HL-60 (cell line): ENCODE measurements at regions not wholly inside any gene's neighbourhood (a gene's known extent, or its start where the extent isn't known, plus 50 kb on each side); places are given as distances from the start of the nearest gene placed in this dataset.

Experiments used
- DNase-seq, 2 experiments: peaks; one replicate each; pipeline ENCODE4 v3.0.0-alpha.2; 2010 to 2020; ENCODE audit warnings: low read depth in 1 of 2, low spot score in 1 of 2
- H3K27ac ChIP-seq: fragments of 250-450 bp; sonication (Bioruptor Pico); replicated peaks from 2 replicates; pipeline ENCODE4 v1.5.1; 2020; ENCODE audit warnings: mild to moderate bottlenecking, moderate library complexity
- H3K27me3 ChIP-seq: fragments of 250-450 bp; sonication (Bioruptor Pico); 2 replicates; pipeline ENCODE4 v1.5.1; 2021; ENCODE audit warnings: mild to moderate bottlenecking, moderate library complexity; ENCODE audit not compliant: insufficient read depth, poor library complexity, severe bottlenecking
- H3K4me3 ChIP-seq: replicated peaks from 2 replicates; pipeline ENCODE4 v1.5.1; 2011; ENCODE audit warnings: mild to moderate bottlenecking, control low read depth, low read length; ENCODE audit not compliant: insufficient read depth
- GABPA ChIP-seq: IDR thresholded peaks from 2 replicates; pipeline ENCODE4 v1.6.1; 2012; ENCODE audit warnings: low read depth
- POLR2AphosphoS5 ChIP-seq: IDR thresholded peaks from 2 replicates; pipeline ENCODE4 v1.6.1; 2012; ENCODE audit warnings: low read depth
- SPI1 ChIP-seq: IDR thresholded peaks from 2 replicates; pipeline ENCODE4 v1.6.1; 2012; ENCODE audit warnings: low read depth, mild to moderate bottlenecking, borderline replicate concordance
- TF ChIP-seq, protein P1 (sequence below): IDR thresholded peaks from 2 replicates; pipeline ENCODE4 v1.6.1; 2012; ENCODE audit warnings: low read depth; ENCODE audit not compliant: insufficient replicate concordance
- TF ChIP-seq, protein P2 (sequence below): IDR thresholded peaks from one replicate; pipeline ENCODE4 v1.5.1; 2011; ENCODE audit warnings: low read length, control low read depth, inconsistent platforms; ENCODE audit not compliant: insufficient read depth

DNA sequence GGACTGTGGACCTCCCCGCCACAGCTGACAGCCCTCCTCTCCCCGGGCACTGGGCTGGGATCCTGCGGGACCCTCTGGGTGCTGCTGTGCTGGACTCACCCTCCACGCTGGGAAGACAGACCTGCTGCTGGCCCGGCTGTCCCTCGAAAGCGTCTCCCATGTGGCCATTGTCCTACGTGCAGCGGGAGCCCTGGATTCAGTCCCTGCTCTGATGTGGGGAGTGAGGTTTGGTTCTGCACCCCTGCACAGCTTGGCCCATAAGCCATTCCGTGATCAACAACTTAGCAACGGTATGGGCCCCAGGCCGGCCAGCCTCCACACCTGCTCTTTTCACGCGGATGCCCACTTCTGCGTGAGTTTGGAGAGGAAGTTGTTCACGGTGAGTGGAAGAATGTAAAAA, 195.2 kb downstream of the TEX29 start:
- Histone ChIP-seq H3K27me3 (no peaks in the 10 kb centered on the region), H3K4me3 (no peak overlapping the region), H3K27ac (no peak overlapping the region)
- no peak for DNase-seq
- TF ChIP-seq SPI1 = no peak

DNA sequence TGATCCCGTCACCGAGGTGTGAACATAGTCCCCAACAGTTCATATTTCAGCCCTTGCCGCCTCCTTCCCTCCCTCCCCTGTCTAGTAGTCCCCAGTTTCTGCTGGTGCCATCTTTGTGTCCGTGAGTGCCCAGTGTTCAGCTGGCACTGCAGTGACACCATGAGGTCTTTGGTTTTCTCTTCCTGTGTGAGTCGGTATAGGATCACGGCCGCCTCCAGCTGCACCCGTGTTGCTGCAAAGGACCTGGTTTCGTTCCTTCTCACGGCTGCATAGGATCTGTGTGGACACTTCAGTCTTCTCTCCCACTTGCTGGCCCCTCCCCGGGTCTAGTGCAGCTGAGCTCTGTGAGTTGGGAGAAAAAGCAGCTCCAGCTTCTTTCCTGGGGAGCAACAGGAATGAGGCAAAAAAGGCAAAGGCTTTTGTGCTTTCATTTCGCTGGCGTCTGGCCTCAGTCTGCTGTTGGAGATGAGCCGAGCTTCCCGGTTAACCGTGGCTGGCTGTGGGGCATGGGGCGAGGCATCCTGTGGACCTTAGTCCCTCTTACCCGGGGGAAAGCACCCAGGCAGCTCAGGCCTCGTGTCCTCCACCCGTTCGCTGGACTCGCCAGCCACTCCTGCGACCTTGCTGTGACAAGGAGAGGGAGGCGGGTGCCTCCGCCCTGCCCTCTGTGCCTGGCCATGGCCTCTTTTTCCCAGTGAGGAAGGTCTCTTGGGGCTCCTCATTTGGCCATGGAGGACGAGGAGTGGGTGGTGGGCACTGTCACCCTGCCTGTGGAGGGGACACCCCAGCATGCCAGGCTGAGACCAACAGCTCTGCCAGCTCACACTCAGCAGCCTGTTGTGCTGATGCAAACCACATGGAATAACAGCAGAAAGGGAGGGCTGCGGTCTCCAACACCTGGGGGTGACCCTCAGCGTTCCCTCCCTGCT, 196.5 kb downstream of the TEX29 start:
- no peak for TF ChIP-seq SPI1
- TF ChIP-seq, protein P1, sequence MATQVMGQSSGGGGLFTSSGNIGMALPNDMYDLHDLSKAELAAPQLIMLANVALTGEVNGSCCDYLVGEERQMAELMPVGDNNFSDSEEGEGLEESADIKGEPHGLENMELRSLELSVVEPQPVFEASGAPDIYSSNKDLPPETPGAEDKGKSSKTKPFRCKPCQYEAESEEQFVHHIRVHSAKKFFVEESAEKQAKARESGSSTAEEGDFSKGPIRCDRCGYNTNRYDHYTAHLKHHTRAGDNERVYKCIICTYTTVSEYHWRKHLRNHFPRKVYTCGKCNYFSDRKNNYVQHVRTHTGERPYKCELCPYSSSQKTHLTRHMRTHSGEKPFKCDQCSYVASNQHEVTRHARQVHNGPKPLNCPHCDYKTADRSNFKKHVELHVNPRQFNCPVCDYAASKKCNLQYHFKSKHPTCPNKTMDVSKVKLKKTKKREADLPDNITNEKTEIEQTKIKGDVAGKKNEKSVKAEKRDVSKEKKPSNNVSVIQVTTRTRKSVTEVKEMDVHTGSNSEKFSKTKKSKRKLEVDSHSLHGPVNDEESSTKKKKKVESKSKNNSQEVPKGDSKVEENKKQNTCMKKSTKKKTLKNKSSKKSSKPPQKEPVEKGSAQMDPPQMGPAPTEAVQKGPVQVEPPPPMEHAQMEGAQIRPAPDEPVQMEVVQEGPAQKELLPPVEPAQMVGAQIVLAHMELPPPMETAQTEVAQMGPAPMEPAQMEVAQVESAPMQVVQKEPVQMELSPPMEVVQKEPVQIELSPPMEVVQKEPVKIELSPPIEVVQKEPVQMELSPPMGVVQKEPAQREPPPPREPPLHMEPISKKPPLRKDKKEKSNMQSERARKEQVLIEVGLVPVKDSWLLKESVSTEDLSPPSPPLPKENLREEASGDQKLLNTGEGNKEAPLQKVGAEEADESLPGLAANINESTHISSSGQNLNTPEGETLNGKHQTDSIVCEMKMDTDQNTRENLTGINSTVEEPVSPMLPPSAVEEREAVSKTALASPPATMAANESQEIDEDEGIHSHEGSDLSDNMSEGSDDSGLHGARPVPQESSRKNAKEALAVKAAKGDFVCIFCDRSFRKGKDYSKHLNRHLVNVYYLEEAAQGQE = no peak
- TF ChIP-seq POLR2AphosphoS5 = no peak
- TF ChIP-seq GABPA = no peak
- TF ChIP-seq, protein P2, sequence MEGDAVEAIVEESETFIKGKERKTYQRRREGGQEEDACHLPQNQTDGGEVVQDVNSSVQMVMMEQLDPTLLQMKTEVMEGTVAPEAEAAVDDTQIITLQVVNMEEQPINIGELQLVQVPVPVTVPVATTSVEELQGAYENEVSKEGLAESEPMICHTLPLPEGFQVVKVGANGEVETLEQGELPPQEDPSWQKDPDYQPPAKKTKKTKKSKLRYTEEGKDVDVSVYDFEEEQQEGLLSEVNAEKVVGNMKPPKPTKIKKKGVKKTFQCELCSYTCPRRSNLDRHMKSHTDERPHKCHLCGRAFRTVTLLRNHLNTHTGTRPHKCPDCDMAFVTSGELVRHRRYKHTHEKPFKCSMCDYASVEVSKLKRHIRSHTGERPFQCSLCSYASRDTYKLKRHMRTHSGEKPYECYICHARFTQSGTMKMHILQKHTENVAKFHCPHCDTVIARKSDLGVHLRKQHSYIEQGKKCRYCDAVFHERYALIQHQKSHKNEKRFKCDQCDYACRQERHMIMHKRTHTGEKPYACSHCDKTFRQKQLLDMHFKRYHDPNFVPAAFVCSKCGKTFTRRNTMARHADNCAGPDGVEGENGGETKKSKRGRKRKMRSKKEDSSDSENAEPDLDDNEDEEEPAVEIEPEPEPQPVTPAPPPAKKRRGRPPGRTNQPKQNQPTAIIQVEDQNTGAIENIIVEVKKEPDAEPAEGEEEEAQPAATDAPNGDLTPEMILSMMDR = no peak
- Histone ChIP-seq H3K27ac (no peak overlapping the region), H3K27me3 (no peaks in the 10 kb centered on the region), H3K4me3 (no peak overlapping the region)
- no peak for DNase-seq

DNA sequence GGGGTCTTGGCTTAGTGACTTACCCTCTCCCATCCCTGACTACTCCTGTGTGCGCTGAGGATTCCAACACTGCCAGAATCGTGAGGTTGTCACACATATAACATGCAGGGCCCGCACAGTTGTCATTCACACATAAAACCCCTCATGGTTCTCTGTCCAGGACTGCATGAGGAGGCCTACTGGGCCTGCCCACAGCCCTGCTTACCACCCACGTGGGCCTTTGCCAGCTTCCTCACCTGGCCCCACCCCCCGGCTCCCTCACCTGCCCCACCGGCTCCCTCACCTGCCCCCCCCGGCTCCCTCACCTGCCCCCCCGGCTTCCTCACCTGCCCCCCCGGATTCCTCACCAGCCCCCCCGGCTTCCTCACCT, 197.2 kb downstream of the TEX29 start:
- Histone ChIP-seq H3K27ac (no peak overlapping the region), H3K27me3 (peaks cover 4% of the 10 kb centered on the region), H3K4me3 (no peak overlapping the region)
- no peak for TF ChIP-seq GABPA
- no peak for TF ChIP-seq POLR2AphosphoS5
- no peak for TF ChIP-seq SPI1
- TF ChIP-seq, protein P2 = no peak
- TF ChIP-seq, protein P1 = no peak
- DNase-seq = no peak

DNA sequence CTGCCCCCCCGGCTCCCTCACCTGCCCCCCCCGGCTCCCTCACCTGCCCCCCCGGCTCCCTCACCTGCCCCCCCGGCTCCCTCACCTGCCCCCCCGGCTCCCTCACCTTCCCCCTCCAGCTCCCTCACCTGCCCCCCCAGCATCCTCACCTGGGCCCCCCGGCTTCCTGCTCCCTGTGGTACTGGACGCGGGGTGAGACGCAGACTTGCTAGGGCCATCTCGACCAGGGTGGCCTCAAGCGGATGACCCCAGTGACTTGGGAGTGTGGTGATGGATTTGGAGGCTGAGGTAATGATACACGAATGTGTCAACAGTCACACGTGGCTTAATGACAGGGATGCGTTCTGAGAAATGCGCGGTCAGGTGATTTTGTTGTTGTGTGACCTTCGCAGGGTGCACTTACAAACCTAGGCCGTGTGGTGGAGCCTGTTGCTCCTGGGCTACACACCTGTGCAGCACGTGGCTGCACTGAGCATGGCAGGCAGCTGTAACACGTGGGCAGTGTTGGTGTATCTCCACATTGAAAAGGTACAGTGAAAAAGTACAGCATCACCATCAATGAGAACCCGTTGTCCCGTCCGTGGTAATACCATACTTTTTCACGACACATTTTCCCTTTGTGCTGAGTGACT, 197.8 kb downstream of the TEX29 start:
- no peak for TF ChIP-seq SPI1
- no peak for TF ChIP-seq POLR2AphosphoS5
- TF ChIP-seq, protein P2 = no peak
- TF ChIP-seq GABPA = no peak
- TF ChIP-seq, protein P1 = no peak
- Histone ChIP-seq H3K27me3 (peaks cover 4% of the 10 kb centered on the region), H3K27ac (no peak overlapping the region), H3K4me3 (no peak overlapping the region)
- no peak for DNase-seq
